ENCODE measurements at regions not wholly inside any gene's neighbourhood (a gene's known extent, or its start where the extent isn't known, plus 50 kb on each side); places are given as distances from the start of the nearest gene placed in this dataset.

- Histone ChIP-seq H3K9me3 (no peaks in the 10 kb centered on the region), H3K4me3 (no peak overlapping the region), H3K27me3 (no peaks in the 10 kb centered on the region), H3K9ac (ENCODE audit: low read depth in 2 of 2, low read length in 2 of 2) (no peak overlapping the region), H3K4me1 (no peaks in the 10 kb centered on the region), H3K36me3 (no peaks in the 10 kb centered on the region), H3K27ac (no peak overlapping the region)
- no peak for DNase-seq
- intact Hi-C loops (cut with DNase I) = no loop called here
- TF ChIP-seq, protein P1, sequence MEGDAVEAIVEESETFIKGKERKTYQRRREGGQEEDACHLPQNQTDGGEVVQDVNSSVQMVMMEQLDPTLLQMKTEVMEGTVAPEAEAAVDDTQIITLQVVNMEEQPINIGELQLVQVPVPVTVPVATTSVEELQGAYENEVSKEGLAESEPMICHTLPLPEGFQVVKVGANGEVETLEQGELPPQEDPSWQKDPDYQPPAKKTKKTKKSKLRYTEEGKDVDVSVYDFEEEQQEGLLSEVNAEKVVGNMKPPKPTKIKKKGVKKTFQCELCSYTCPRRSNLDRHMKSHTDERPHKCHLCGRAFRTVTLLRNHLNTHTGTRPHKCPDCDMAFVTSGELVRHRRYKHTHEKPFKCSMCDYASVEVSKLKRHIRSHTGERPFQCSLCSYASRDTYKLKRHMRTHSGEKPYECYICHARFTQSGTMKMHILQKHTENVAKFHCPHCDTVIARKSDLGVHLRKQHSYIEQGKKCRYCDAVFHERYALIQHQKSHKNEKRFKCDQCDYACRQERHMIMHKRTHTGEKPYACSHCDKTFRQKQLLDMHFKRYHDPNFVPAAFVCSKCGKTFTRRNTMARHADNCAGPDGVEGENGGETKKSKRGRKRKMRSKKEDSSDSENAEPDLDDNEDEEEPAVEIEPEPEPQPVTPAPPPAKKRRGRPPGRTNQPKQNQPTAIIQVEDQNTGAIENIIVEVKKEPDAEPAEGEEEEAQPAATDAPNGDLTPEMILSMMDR (IDR thresholded peaks at IDR 0.05) = no peak
These were observed 342.3 kb upstream of the MYT1L start for GRCh38 chr2:2673406-2673805.

- H3K9ac ChIP-seq (ENCODE audit: low read depth in 2 of 2, low read length in 2 of 2) = no peak overlapping the region
- H3K27ac ChIP-seq = no peak overlapping the region
- no peaks in the 10 kb centered on the region for H3K27me3 ChIP-seq
- no peaks in the 10 kb centered on the region for H3K4me1 ChIP-seq
- intact Hi-C loops (cut with DNase I) = no loop called here
- H3K9me3 ChIP-seq = no peaks in the 10 kb centered on the region
- no peak overlapping the region for H3K4me3 ChIP-seq
- no peaks in the 10 kb centered on the region for H3K36me3 ChIP-seq
- TF ChIP-seq, protein P1 (IDR thresholded peaks at IDR 0.05) = no peak
- no peak for DNase-seq
These were observed 341.2 kb upstream of the MYT1L start for GRCh38 chr2:2672249-2672648.

DNA sequence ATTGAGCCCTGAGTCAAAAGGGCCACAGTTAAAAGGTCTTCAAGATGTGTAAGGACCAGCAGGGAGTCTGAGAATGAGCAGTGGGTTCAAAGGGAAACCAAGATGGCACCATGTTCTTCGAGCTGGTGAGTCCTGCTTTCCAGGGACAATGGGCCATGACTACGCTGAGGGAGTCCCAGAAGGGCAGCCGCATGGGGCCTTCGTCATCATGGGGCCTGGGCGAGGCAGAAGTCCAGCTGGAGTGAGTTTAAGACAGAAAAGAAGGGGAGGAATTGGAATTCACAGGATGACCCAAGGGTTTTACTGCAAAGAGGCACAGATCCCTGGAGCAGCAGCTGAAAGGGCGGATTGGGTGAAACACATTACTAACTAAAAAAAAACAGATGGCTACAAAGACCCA is 340.8 kb upstream of the MYT1L start:
- DNase-seq = no peak
- Histone ChIP-seq H3K27me3 (no peaks in the 10 kb centered on the region), H3K36me3 (no peaks in the 10 kb centered on the region), H3K27ac (no peak overlapping the region), H3K9me3 (no peaks in the 10 kb centered on the region), H3K9ac (ENCODE audit: low read depth in 2 of 2, low read length in 2 of 2) (no peak overlapping the region), H3K4me3 (no peak overlapping the region), H3K4me1 (no peaks in the 10 kb centered on the region)
- TF ChIP-seq, protein P1 (IDR thresholded peaks at IDR 0.05) = no peak
- intact Hi-C loops (cut with DNase I) = no loop called here

DNA sequence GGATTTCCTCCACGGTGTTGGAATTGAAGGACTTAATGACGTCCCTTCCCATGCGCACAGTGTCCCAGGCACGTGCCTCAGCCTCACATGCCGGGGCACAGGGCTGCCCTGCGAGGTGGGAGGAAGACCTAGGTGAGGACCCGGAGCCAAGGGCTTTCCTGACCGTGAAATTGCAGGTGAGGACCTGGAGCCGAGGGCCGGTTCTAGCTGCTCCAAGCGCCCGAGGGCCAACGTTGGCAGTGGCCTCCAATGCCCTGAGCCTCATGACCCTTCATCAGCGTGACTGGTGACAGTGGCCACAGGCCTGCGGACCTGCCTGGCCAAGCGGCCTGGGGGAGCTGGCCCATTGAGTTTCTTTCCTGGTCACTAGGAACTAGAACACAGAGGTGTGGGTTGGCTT is 338.2 kb upstream of the MYT1L start:
- TF ChIP-seq, protein P1 (IDR thresholded peaks at IDR 0.05) = no peak
- no peaks in the 10 kb centered on the region for H3K27me3 ChIP-seq
- intact Hi-C loops (cut with DNase I) = no loop called here
- H3K9me3 ChIP-seq = no peaks in the 10 kb centered on the region
- no peaks in the 10 kb centered on the region for H3K4me1 ChIP-seq
- DNase-seq = no peak
- H3K9ac ChIP-seq (ENCODE audit: low read depth in 2 of 2, low read length in 2 of 2) = no peak overlapping the region
- no peaks in the 10 kb centered on the region for H3K36me3 ChIP-seq
- H3K4me3 ChIP-seq = no peak overlapping the region
- H3K27ac ChIP-seq = no peak overlapping the region

DNA sequence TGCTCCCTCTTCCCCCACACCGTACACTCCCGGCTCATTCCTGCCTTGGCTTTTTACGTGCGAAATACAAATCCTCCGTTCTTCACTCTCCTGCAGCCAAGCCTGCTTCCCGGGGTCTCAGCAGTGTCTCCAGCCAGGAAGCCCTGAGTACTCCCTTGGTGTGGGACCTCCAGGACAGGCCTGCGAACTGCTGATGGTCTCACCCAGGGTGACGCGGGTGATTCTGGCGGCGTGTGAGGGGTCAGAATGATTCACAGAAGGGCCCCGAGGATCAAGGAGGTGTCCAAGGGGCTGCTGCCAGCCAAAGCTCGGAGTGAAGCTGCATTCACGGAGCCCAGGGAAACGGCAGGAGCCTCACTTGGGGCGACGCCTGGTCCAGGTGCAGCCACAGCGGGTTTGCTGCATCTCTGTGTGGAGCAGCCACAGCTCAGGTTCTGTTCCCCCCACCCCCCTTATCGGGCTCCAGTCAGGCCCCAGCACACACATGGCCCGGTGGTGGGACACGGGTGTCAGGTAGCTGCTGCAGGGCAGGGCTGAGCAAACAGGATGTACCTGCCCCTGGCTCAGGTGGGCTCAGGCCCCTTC is 337.7 kb upstream of the MYT1L start:
- Histone ChIP-seq H3K27ac (no peak overlapping the region), H3K9ac (ENCODE audit: low read depth in 2 of 2, low read length in 2 of 2) (no peak overlapping the region), H3K4me1 (no peaks in the 10 kb centered on the region), H3K4me3 (no peak overlapping the region), H3K36me3 (no peaks in the 10 kb centered on the region), H3K9me3 (no peaks in the 10 kb centered on the region), H3K27me3 (no peaks in the 10 kb centered on the region)
- DNase-seq = no peak
- intact Hi-C loops (cut with DNase I) = no loop called here
- TF ChIP-seq, protein P1 (IDR thresholded peaks at IDR 0.05) = no peak

All from colonic mucosa (tissue), 4 donors.